H1 (cell line): ENCODE measurements at regions not wholly inside any gene's neighbourhood (a gene's known extent, or its start where the extent isn't known, plus 50 kb on each side); places are given as distances from the start of the nearest gene placed in this dataset.

Experiments
- CTCF ChIA-PET: fragments of 300-600 bp; sonication (Branson Sonifier 250); formaldehyde crosslinking; loops from one replicate; lab custom pipeline; 2021; ENCODE audit not compliant: partially characterized antibody; lab: Charles Lee
- POLR2A ChIA-PET: fragments of 300-600 bp; sonication (Branson Sonifier 250); formaldehyde crosslinking; loops from one replicate; lab custom pipeline; 2021; ENCODE audit warnings: inconsistent platforms; ENCODE audit not compliant: partially characterized antibody; lab: Charles Lee
- DNase-seq, 2 experiments: peaks; one replicate each; pipeline versions ENCODE4 v3.0.0 to v3.0.0-alpha.2; 2010 to 2022; ENCODE audit warnings: low spot score in 2 of 2, low read depth in 1 of 2, mixed read lengths in 1 of 2
- FAIRE-seq: peaks from 2 replicates; lab custom pipeline; 2011; peaks lifted over from hg19 to GRCh38; lab: Jason Lieb, UNC
- H2AFZ ChIP-seq: 2 replicates; pipeline ENCODE4 v1.8.1; 2012; ENCODE audit warnings: low read length, inconsistent platforms
- H2AK5ac ChIP-seq: 2 replicates; pipeline ENCODE4 v1.6.1; 2013; ENCODE audit warnings: low read depth, low read length
- H2BK120ac ChIP-seq: replicated peaks from 2 replicates; pipeline ENCODE3; 2013; ENCODE audit warnings: low read depth, low read length, inconsistent platforms
- H2BK12ac ChIP-seq: 2 replicates; pipeline ENCODE4 v1.6.1; 2013; ENCODE audit warnings: low read depth, low read length
- H2BK15ac ChIP-seq: 2 replicates; pipeline ENCODE4 v1.6.1; 2013; ENCODE audit warnings: low read length
- H2BK20ac ChIP-seq: 2 replicates; pipeline ENCODE4 v1.6.1; 2013; ENCODE audit warnings: low read length
- H2BK5ac ChIP-seq: 2 replicates; pipeline ENCODE4 v1.6.1; 2013; ENCODE audit warnings: low read depth, low read length
- H3K14ac ChIP-seq: 2 replicates; pipeline ENCODE4 v1.6.1; 2013; ENCODE audit warnings: inconsistent platforms; ENCODE audit not compliant: insufficient read length
- H3K18ac ChIP-seq: 2 replicates; pipeline ENCODE4 v1.6.1; 2013; ENCODE audit warnings: low read length; ENCODE audit errors: extremely low read depth
- H3K23ac ChIP-seq: 2 replicates; pipeline ENCODE4 v1.6.1; 2013; ENCODE audit warnings: inconsistent platforms; ENCODE audit not compliant: insufficient read length
- H3K23me2 ChIP-seq: 2 replicates; pipeline ENCODE4 v1.6.1; 2013; ENCODE audit warnings: low read depth, low read length
- H3K27ac ChIP-seq: 2 replicates; pipeline ENCODE4 v1.6.1; 2011; ENCODE audit warnings: low read depth, low read length, inconsistent platforms
- H3K27me3 ChIP-seq, 4 experiments: replicated peaks in 1 of 4; 1 replicate in 1 of 4; 2 replicates in 3 of 4; pipeline versions ENCODE4 v1.6.1 to v1.8.1; 2011 to 2013; ENCODE audit warnings: low read length in 3 of 4, mild to moderate bottlenecking in 3 of 4, inconsistent platforms in 2 of 4, mixed read lengths in 2 of 4, moderate library complexity in 1 of 4; ENCODE audit not compliant: control insufficient read depth in 3 of 4, insufficient read depth in 3 of 4; ENCODE audit errors: extremely low read depth in 1 of 4
- H3K36me3 ChIP-seq, 4 experiments: 2 replicates each; pipeline versions ENCODE4 v1.6.1 to v1.8.1; 2011 to 2013; ENCODE audit warnings: mild to moderate bottlenecking in 4 of 4, low read length in 3 of 4, moderate library complexity in 2 of 4, control low read depth in 1 of 4, inconsistent platforms in 1 of 4; ENCODE audit not compliant: insufficient read depth in 4 of 4, control insufficient read depth in 2 of 4
- H3K4ac ChIP-seq: replicated peaks from 2 replicates; pipeline ENCODE3; 2013; ENCODE audit warnings: low read length, low read depth, mixed read lengths, inconsistent platforms; ENCODE audit not compliant: insufficient read length
- H3K4me1 ChIP-seq, 4 experiments: replicated peaks in 1 of 4; 1 replicate in 1 of 4; 2 replicates in 3 of 4; pipeline versions ENCODE4 v1.6.1 to v1.8.1; 2011 to 2013; ENCODE audit warnings: low read length in 3 of 4, inconsistent platforms in 2 of 4, mixed read lengths in 1 of 4; ENCODE audit not compliant: insufficient read depth in 4 of 4, control insufficient read depth in 3 of 4
- H3K4me2 ChIP-seq, 2 experiments: 2 replicates each; pipeline versions ENCODE4 v1.6.1 to v1.8.1; 2011 to 2013; ENCODE audit warnings: low read depth in 2 of 2, low read length in 2 of 2, control low read depth in 1 of 2, inconsistent platforms in 1 of 2, mild to moderate bottlenecking in 1 of 2; ENCODE audit not compliant: insufficient read depth in 1 of 2
- H3K4me3 ChIP-seq, 4 experiments: fragments of 200-600, 300-600 bp in 1 of 4; sonication (generic), shearing (Covaris generic), sonication (Bioruptor Twin) in 1 of 4; 2 replicates each; pipeline versions ENCODE4 v1.5.1 to v1.8.1; 2011 to 2016; ENCODE audit warnings: low read length in 4 of 4, low read depth in 3 of 4, control low read depth in 2 of 4, inconsistent platforms in 2 of 4, mild to moderate bottlenecking in 2 of 4, mixed read lengths in 1 of 4, moderate library complexity in 1 of 4; ENCODE audit not compliant: insufficient read depth in 2 of 4; ENCODE audit errors: extremely low read depth in 1 of 4
- H3K56ac ChIP-seq: replicated peaks from 2 replicates; pipeline ENCODE3; 2013; ENCODE audit warnings: low read depth, mild to moderate bottlenecking, mixed read lengths, low read length, inconsistent platforms; ENCODE audit not compliant: insufficient read length
- H3K79me1 ChIP-seq: 2 replicates; pipeline ENCODE4 v1.6.1; 2013; ENCODE audit warnings: low read depth, low read length, control low read depth
- H3K79me2 ChIP-seq, 2 experiments: 2 replicates each; pipeline versions ENCODE4 v1.6.1 to v1.8.1; 2012 to 2013; ENCODE audit warnings: low read length in 2 of 2, mild to moderate bottlenecking in 2 of 2, inconsistent platforms in 1 of 2; ENCODE audit not compliant: insufficient read depth in 2 of 2, control insufficient read depth in 1 of 2
- H3K9ac ChIP-seq, 4 experiments: replicated peaks in 1 of 4; 1 replicate in 1 of 4; 2 replicates in 3 of 4; pipeline versions ENCODE4 v1.6.1 to v1.8.1; 2011 to 2013; ENCODE audit warnings: low read depth in 3 of 4, low read length in 3 of 4, control low read depth in 2 of 4, mild to moderate bottlenecking in 2 of 4, moderate library complexity in 2 of 4, inconsistent platforms in 1 of 4; ENCODE audit errors: extremely low read depth in 1 of 4
- H3K9me3 ChIP-seq, 2 experiments: 2 replicates each; pipeline versions ENCODE4 v1.6.1 to v1.8.1; 2012 to 2013; ENCODE audit warnings: mild to moderate bottlenecking in 2 of 2, moderate library complexity in 2 of 2, control low read depth in 1 of 2, inconsistent platforms in 1 of 2, low read depth in 1 of 2, low read length in 1 of 2, mixed read lengths in 1 of 2; ENCODE audit not compliant: insufficient read depth in 2 of 2
- H4K20me1 ChIP-seq, 2 experiments: replicated peaks in 1 of 2; 2 replicates each; pipeline versions ENCODE3 to v1.8.1; 2011 to 2013; ENCODE audit warnings: inconsistent platforms in 2 of 2, low read length in 2 of 2, mild to moderate bottlenecking in 1 of 2; ENCODE audit not compliant: insufficient read depth in 2 of 2, control insufficient read depth in 1 of 2
- H4K5ac ChIP-seq: 2 replicates; pipeline ENCODE4 v1.6.1; 2013; ENCODE audit warnings: low read length, low read depth, mixed read lengths, inconsistent platforms; ENCODE audit not compliant: insufficient read length
- H4K8ac ChIP-seq: 2 replicates; pipeline ENCODE4 v1.8.0; 2013; ENCODE audit warnings: mild to moderate bottlenecking, moderate library complexity, low read length, inconsistent platforms; ENCODE audit not compliant: insufficient read depth; ENCODE audit errors: extremely low read depth
- H4K91ac ChIP-seq: replicated peaks from 2 replicates; pipeline ENCODE3; 2013; ENCODE audit warnings: low read length, mixed read lengths, inconsistent platforms; ENCODE audit not compliant: insufficient read length
- ASH2L ChIP-seq: fragments of 200-600, 300-600 bp; sonication (generic); IDR thresholded peaks from one replicate; pipeline ENCODE4 v1.7.1; 2017; ENCODE audit warnings: low read length
- ATF3 ChIP-seq: IDR thresholded peaks from 2 replicates; pipeline ENCODE4 v1.6.1; 2011; ENCODE audit warnings: low read depth, mild to moderate bottlenecking, low read length; ENCODE audit not compliant: insufficient read depth
- CBX5 ChIP-seq: fragments of 300-800, 300-1000 bp; sonication (generic); IDR thresholded peaks from 2 replicates; pipeline ENCODE4 v1.7.1; 2016; ENCODE audit warnings: antibody characterized with exemption, low read length, low read depth
- MAFK ChIP-seq: IDR thresholded peaks from 2 replicates; pipeline ENCODE4 v1.6.1; 2012; ENCODE audit warnings: low read depth, mild to moderate bottlenecking, improper control_type of control experiment, low read length
- NRF1 ChIP-seq: IDR thresholded peaks from 2 replicates; pipeline ENCODE4 v1.6.1; 2011; ENCODE audit warnings: mild to moderate bottlenecking, low read depth, low read length, improper control_type of control experiment
- ZNF274 ChIP-seq: IDR thresholded peaks from 2 replicates; pipeline ENCODE4 v1.7.0; 2012; ENCODE audit warnings: low read length, borderline replicate concordance; ENCODE audit errors: extremely low read depth
- WGBS, 2 experiments: shearing (Covaris generic) in 1 of 2; methylation state at CpG; one replicate each; pipeline versions ENCODE4 v1.1.6 to v1.1.7; 2013 to 2015; ENCODE audit warnings: low lambda C conversion rate in 2 of 2, mixed read lengths in 2 of 2, inconsistent platforms in 1 of 2, low coverage in 1 of 2, missing lambda C conversion rate in 1 of 2; ENCODE audit not compliant: insufficient replicate concordance in 2 of 2, insufficient coverage in 1 of 2, insufficient read length in 1 of 2; ENCODE audit errors: extremely low coverage in 1 of 2, missing lambda C conversion rate in 1 of 2; 5-methylcytosine and 5-hydroxymethylcytosine counted together

DNA sequence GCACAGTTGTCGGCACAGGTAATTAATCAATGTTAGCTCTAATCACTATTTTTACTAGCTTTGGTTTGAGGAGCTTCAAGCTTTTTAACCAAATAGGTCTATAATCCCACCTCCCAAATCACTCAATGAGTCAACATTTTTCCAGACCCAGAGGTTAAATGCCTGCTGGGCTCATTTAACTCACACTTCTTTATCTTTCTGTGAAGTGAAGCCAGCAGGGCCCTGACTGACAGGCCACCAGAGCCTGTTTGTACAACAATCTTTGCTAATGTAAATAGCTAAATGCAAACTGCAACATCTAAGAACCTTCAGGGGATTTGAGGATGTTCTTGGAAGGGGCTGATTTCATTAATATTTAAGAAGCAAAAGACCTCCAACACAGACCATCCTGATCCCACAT, 98.4 kb upstream of the NREP start:
- Histone ChIP-seq H2BK15ac (no peak overlapping the region), H3K18ac (no peak overlapping the region), H3K4ac (no peak overlapping the region), H3K23ac (no peak overlapping the region), H2BK12ac (no peak overlapping the region), H2BK5ac (no peak overlapping the region), H4K8ac (no peak overlapping the region), H3K4me3 (no peak overlapping the region), H3K23me2 (no peaks in the 10 kb centered on the region), H3K9ac (no peak overlapping the region), H4K91ac (no peak overlapping the region), H3K27ac (no peak overlapping the region), H2AK5ac (no peak overlapping the region), H3K79me1 (no peaks in the 10 kb centered on the region), H3K27me3 (no peaks in the 10 kb centered on the region), H4K5ac (no peak overlapping the region), H3K36me3 (no peaks in the 10 kb centered on the region), H2BK120ac (no peak overlapping the region), H2BK20ac (no peak overlapping the region), H3K79me2 (no peaks in the 10 kb centered on the region), H3K56ac (no peak overlapping the region), H4K20me1 (no peaks in the 10 kb centered on the region), H2AFZ (no peak overlapping the region), H3K4me1 (peaks cover 0 to 2% (median 0%) of the 10 kb centered on the region in 4 experiments; a peak in 1 of 7 replicates), H3K14ac (no peak overlapping the region), H3K4me2 (no peak overlapping the region), H3K9me3 (no peaks in the 10 kb centered on the region)
- FAIRE-seq, result no peak
- POLR2A ChIA-PET, result interaction anchor here (1.4 to 1.8 kb wide), 3 partner anchors 9 to 98 kb away, joined by 3 to 5 read pairs (median 4); no protein-coding TSS in a partner anchor
- no peak for DNase-seq
- WGBS, 2 experiments, result 100% methylated on average over 1 of the region's 1 CpG; no CpG with 5 or more reads in 1 of the 2 experiments
- CTCF ChIA-PET, result interaction anchor here (1.3 to 2.5 kb wide), 3 partner anchors 14 to 170 kb away, joined by 4 to 7 read pairs (median 4); no protein-coding TSS in a partner anchor
- TF ChIP-seq NRF1 (no peak), ATF3 (no peak), CBX5 (no peak), ASH2L (no peak), MAFK (no peak), ZNF274 (no peak)
